NCI-H2171 (cell line): ENCODE measurements at regions not wholly inside any gene's neighbourhood (a gene's known extent, or its start where the extent isn't known, plus 50 kb on each side); places are given as distances from the start of the nearest gene placed in this dataset.

Experiments used
- DNase-seq: peaks from one replicate; lab custom pipeline; 2025; lab: John Stamatoyannopoulos, UW

DNA sequence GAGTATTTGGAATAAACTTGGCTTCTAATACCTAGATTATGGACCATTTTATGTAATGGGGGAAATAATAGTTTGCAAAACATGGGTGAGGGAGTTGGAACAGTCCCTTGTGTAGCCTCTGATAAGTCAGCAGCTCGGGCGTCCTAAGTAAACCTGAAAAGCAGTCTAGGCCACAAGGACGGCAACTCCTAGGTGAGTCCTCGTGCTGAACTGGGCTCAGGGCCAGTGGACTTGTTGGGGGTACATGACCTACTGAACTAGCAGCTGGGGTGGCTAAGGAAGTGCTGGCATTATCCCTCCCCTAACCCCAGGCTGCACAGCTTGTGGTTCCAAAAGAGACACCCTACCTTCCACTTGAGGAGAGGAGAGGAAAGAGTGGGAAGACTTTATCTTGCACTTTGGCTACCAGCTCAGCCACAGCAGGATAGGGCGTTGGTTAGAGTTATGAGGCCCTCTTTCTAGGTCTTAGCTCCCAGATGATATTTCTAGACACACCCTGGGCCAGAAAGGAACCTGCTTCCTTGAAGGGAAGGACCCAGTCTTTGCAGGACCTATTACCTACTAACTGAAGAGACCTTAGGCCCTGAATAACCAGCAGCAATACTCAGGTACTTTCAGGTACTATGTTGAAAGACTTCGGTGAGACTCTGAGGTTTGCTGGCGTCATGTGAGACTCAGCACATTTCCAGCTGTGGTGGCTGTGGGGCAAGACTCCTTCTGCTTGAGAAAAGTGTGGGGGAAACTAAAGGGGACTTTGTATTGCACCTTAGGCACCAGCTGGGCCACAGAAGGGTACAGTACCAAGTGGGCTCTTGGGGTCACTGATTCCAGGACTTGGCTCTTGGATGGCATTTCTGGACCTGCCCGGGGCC lies 71.0 kb downstream of the AQP4 start:
- DNase-seq = no peak

DNA sequence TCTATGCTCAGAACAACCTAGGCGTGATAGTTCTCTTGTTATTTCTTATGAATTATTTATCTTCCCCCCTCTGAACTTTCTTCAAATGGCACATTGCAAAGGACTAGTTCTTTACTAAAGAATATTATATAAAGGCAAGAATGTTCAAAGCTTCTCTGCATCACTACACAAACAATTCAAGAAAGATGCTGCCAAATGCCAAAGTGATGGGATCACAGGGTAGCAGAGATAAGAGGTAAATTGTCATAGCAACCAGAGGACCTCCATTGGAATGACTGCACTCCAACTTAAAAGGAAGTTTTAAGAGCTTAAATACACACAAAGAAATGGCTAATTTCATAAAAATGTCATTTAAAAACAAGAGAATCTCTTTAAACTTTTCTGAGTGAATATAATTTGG lies 72.8 kb downstream of the AQP4 start:
- DNase-seq = no peak

DNA sequence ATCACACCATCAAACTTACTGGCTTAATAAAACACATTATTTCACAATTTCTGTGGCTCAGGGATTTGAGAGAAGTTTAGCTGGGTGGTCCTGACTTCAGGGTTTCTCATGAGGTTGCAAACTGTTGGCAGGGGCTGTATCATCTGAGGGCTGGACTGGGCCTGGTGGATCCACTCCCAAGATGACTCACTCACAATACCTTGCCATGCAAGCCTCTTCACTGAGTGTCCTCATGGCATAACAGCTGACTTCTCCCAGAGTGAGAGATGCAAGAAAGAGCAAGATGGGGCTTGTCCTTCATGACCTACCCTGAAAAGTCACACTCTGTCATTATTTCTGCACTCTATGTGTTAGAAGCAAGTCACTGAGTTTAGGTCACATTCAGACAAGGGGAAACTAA lies 73.8 kb downstream of the AQP4 start:
- no peak for DNase-seq

DNA sequence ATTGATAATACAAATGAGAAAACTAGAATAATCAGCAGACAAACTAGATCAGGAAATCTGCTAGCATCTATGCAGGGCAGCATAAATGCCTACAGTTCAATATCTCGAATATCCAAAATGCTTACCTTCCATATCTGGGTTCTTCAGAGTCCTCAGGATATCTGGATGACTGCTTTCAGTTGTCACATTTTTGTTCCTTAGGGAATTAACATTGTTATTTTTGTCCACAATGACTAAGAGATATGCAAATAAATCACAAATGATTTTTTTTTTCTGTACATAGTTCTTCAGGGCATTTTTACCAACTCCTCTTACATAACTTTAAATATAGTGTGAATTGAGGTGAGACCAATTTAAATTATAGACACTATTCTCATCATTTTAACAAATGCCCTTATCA lies 80.9 kb downstream of the AQP4 start:
- DNase-seq = no peak

DNA sequence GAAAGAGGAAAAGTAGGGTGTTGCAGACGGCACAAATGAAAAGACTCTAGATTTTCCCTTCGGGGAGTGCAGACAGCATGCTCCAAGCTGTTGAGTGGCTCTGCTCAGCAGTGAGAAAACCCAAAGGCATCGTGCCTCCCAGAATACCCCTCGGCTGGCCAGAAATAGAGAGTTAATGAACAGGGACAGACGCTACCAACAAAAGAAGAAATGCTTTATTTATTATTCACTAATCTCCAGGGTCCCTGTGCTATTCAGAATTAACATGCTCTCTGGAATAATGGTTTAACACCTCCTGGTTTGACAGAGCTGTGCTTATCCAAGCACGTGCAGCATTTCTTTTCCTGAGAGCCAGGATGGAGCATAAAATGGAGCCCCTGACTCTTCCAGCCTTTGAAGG lies 82.3 kb downstream of the AQP4 start:
- DNase-seq = no peak

DNA sequence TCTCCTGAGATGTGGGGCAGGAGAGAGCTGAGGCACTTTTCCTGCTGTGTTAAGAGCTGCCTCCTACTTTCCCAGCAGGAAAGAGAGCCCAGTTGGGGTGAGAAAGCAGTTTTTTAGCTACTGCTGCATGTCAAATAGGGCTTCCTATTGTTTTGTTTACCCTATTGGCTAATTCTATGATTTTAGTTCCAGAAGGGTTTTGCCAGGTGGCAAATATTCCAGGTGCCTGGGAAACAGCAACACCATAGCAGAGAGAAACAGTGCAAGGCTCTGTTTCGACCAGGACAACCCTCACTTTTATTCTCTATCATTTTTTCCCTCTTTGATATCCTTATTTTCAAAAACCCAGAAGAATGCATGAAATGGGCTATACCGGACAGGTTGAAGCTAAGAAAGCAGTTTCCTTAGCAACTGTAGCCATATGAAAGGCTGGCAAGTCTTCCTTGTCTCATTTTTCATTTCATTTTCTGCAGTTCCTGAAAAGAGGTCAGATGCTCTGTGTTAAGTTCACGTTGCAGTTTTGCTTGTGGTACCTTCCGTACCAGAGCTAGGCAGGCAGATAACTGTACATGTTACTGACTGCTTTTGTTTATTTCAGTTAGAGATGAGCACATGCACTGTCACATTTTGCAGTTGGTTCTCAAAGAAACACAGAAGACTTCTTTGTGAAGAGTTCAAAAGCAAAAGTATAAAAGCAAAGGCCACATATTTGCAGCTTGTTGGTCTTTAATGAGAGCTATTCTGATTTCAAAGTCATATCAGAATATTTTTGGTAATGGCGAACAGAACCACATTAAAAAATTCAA lies 84.8 kb downstream of the AQP4 start:
- no peak for DNase-seq

DNA sequence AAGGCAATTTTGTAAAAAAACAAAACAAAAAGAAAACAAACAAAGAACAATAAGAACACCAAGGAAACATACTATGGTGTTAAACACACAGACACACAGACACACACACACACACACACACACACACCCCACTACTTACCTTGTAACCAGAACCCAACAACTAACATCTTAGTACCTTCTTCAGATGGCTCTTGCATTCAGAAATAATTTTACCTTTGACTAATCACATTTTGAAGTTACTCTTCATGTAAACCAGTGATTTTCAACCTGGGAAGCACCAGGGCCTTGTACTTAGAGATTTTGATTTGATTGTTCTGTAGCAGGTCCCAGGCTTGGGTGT lies 87.5 kb downstream of the AQP4 start:
- DNase-seq = no peak

DNA sequence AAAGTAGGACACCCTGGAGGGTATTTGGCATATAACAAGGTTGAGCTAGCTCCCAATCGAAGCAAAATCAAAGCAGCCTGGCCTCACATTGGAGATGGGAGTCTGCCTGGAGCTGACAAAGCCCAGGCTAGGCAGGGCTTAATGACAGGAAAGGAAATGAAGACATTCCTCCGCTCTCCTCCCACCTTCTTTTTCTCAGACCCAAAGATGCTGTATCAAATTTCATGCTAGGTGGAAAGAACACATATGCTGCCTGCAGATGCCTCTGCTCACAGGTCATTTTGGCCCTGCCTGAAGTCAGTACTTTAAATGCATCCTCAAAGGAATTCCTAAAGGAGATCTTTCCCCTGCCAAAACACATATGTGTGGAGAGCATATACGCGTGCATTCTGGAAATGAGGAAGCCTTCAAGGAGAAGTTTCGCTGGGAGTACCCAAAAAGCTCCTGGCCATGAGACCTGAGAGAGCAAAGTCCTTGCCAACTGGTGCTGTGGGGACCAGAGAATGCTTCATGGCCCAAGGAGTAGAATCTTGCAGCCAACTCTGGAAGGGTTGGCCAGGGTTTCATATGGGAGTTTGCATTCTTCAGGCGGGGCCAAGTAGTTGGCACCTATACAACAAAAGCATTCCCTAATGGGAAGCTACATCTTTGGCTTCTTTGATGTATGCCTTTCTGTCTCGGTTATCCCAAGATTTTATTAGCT lies 88.0 kb downstream of the AQP4 start:
- DNase-seq = no peak

DNA sequence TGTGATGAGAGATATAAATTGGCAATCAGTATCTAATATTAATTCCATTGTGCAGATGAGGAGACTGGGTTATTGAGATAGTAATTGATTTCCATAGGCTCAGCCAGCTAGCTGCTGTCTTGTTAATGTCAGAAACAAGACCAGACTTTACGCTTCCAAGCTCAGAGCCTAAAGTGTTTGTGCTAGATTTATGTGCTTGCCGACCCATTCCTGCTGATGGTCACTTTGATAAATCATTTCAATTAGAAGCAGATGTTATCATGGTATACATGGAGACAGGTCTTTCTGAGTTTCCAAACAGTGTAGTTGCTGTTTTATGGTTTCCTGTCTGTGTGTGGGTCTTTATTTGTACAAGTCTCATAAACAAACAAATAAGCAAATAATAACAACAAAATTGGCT lies 92.8 kb downstream of the AQP4 start:
- DNase-seq = no peak

DNA sequence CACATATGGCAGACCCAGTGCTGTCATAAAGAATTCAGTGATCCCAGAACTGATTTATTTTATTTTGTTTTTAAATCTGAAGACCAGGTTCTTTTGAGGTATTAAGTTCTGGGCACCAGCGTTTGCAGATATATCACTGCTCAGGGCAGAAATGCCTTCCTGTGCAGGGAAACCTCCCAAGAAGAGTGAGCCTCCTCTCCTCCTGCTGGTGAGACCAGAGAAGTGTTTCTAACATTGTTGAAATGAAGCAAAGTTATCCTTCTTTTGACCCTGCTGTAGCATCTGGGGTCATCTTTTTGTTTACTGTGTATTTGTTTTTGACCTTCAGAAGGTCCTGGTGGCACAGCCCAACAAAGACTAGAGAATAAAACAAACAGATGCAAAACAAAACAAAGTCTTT lies 94.0 kb downstream of the AQP4 start:
- no peak for DNase-seq

DNA sequence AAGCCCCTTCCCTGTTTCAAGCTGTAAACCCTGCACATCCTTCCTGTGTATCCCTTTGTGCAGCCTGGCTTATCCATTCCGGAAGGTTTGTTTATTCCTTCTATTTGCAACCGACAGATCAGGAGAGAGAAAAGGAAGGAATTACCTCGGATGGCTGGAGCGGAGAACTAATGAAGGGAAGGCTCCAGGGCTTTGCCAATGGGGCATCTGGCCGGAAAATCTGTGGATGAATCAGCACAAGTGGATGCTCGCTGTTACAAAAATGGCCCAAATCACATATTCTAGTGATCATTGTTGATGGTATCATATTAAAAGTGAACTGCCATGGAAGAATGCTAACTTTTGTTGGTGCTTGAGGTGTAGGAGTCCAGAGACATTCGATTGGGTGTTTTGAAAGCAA lies 97.1 kb downstream of the AQP4 start:
- no peak for DNase-seq

DNA sequence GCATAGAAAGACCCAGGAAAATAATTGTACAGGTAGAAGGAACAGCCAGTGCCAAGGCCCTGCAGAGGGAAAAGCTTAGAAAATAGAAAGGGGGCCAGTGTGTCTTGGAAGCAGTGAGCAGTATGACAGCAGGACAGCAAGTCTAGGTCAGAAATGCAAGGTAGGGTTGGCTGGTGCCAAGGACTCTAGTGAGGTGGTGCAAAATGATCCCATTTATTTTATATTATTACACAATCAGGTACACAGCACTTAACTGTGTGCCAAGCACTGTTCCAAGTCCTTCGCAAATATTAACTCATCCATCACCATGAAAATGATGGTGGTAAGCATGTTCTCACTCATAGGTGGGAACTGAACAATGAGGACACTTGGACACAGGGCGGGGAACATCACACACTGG lies 100.0 kb downstream of the AQP4 start:
- no peak for DNase-seq

DNA sequence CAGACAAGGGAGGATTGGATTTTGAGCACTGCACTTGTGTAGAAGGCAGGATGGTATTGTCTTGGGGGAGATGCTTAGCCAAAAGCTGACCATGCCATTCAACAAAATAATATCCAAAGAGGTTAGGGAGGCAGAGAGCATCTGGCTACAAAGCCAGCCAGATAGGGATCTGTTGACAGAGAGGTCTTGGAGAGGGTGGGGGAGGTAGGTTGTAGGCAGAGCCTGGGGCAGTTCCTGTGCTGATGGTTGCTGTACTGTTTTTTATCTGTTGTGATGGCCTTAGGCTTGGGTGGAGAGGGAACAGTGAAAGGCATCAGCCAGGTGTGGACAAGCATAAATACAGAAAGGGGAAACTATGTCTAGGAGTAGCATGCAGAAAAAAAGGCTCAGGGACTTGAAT lies 100.9 kb downstream of the AQP4 start:
- DNase-seq = no peak

DNA sequence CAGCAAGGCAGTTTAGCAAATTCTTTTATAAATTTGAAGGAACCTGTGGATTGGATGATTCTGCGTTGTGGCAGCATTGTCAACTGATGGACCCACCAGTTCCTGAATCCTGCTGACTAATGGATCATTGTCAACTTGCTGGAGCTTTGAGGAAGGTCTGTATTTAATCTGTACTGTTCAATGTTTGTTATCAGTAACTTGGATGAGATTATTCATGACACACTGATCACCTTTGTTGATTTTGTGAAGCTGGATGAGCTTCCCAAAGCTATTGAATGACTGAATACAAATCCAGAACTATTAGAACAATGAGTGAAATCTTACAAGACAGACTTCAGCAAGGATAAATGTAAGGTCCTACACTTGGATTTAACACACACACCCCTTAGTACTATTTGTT lies 101.3 kb downstream of the AQP4 start:
- no peak for DNase-seq

DNA sequence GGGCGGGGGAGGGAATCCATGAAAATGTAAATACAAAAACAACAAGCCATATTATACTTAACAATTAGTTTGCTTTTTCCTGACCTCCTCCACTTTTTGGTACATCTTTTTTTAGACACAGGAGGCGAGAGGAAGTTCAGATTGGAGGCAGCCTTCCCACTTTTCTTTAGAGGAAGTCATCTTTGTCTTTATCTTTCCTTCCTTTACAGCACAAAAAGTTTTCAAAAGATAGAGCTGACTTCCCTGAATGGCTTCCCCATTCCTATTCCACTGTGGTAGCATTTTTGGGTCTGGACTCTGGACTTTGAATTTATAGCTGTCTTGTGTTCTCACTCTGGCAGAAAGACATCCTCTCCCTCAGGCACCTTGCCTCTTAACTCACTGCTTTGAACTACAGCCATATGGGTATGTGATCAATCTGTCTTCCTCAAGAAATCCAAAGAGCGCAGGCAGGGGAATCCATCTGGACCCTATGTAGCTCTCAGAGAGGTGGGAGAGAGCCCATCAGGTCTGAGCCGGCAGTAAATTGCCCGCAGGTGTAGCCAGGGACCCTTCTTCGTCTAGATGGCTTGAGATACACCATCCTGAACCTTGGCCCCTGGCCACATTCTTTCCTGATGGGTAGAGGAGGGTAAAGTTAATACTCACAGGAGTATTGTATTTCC lies 101.9 kb downstream of the AQP4 start:
- peak; percentile 26 for DNase-seq

DNA sequence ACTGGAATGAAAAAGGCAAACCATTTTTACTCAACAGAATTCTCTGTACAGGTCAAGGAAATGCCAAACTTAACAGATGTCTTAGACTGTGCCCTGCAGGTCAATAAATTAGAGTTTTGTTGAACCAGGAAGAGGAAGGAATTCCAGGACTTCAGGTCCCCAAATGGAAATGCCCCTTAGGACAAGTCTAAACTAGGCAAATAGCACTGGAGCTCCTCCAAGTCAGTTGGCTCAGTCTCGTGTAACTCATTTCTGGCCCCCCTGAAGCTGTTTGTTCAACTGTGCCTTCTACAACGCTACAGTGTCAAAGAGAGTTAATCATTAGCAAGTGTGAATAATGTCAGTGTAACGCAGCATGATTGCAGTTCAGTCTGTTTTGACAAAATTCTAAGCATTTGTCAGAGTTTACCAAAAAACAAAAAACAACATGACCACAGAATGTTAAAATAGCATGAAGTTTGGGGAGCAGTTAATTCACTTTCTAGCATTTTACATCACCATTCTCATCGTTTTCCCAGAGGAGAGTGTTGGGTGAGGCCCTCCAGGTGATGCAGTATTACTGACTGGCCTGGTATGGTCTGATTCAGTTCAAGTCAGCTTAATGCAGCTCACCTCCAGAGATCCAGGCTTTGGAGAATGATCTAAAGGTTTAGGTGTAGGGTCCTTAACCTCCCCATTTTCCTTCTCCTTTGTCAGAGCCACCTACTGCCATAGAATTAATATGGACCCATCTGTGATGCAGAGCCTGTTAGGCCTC lies 108.1 kb downstream of the AQP4 start:
- no peak for DNase-seq

DNA sequence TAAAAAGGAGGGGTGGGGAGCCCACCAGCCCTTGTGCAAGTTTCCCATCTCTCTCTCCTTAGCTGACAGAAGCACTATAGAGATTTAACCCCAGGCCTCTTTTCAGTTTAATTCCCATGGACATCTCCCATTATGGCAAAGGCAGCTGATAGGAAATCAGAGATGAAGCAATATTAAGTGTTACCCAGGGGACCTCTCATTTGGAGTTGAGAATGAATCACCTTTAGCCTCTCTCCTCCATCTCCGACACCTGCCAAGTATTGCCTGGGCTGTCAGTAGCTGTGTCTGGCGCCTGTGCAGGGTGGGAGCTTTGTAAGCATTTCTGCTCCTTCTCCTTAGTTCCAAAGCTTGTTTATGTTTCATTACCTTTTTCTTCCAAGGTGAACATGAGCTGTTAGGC lies 109.0 kb downstream of the AQP4 start:
- no peak for DNase-seq

DNA sequence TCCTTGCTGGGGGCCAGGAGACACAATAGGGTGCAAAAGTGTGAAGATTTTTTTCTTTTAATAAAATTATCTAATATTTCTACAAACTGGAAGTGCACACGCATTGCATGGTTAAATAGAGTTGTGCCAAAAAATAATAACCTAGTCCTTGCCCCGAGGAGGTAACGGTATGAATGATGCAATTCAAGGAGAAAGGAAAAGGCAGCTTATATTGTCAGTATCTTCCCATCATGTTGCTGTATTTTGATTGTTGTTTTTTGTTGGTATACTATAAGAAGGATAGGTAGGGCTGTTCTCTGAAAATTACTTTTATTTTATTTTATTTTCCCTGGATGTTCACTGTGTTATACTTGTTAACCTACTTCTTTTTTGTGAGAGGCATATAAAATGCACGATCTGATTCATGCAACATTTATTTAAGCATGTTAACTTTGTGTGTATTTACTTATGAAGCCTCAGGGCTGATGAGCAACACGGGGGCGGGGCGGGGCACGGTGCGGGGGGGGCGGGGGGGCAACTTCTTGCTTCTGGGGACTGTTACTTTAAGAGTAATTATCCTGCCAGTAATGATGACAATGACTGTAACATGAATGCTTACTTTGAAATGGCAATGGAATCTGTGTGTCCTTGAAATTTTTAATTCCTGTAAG lies 118.6 kb downstream of the AQP4 start:
- no peak for DNase-seq

DNA sequence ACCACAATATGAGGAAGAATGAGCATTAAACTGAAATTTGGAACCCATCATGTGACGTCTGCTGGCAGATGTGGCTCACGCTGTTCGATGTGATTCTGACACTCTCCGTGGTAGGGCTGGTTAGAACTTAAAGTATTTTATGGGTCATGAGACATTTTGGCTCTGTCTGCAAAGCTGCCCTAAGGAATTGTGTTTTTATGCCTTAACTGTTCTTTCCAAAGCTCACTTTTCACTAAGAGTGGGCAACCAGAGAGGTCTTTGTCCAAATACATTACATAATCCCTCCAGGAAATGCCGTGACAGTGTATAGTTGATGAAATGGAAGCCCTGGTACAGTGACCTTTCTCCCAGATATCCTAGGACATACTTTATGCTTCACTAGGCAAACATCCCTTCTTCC lies 119.1 kb downstream of the AQP4 start:
- no peak for DNase-seq

DNA sequence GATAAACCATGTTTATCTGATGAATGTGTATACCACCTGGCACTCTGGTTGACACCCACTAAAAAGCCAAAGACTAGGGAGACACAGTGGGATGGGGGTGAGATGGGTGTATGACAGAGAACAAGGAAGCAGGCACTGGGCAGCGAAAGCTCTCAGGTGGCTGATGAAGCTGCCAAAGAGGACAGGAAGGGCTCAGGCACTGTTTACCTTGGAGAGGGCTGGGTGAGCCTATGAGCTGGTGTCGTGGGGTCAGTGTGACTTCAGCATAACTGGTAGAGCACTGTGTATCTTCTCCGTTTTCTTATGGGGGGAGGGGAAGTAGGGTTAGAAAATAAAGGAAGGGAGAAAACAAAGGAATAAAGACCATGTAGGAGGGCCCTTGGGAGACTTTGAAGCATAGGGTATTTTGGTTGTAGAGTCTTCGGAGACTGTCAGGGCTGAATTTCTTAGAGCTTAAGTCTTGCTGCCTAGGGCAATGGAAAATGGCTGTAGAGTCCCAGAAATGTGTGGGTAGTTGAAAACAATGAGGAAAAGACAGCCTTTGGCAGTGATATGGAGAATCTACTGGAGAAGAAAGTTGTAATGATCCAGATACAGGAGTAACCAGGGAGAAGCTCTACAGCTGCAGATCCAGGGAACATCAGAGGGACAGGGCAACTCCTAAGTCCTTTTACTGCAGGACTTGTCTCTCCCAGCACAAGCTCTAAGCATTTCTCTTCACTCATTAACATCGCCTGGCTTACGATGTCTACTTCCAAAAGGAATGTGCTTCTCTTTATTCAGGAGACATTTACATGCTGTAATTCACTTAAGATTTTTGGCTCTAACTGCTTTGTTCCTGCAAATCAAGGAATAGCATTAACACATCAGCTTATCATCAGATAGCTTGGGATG lies 120.0 kb downstream of the AQP4 start:
- no peak for DNase-seq
